ENCODE measurements at regions not wholly inside any gene's neighbourhood (a gene's known extent, or its start where the extent isn't known, plus 50 kb on each side); places are given as distances from the start of the nearest gene placed in this dataset.
"Not testable (repeated sequence)": the region's sequence is repeated elsewhere in the genome, so short reads cannot be mapped to it uniquely, and the experiment has no call there.

- DNase-seq (ENCODE audit: low read depth) = no peak
These were observed 103.8 kb upstream of the LANCL2 start for GRCh38 chr7:55261386-55261770.

DNA sequence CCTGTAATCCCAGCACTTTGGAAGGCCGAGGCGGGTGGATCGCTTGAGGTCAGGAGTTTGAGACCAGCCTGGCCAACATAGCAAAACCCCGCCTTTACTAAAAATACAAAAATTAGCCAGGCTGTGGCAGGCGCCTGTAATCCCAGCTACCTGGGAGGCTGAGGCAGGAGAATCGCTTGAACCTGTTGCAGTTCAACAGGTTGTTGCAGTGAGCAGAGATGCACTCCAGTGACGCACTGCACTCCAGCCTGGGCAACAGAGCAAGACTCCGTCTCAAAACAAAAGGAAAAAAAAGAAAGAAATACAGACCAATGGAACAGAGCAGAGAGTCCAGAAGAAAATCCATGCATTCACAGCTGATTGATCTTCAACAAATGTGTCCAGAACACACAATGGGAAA, 99.8 kb upstream of the LANCL2 start:
- not testable (repeated sequence) for DNase-seq (ENCODE audit: low read depth)

- no peak for DNase-seq (ENCODE audit: low read depth)
These were observed 99.1 kb upstream of the LANCL2 start for GRCh38 chr7:55265836-55266642.

DNA sequence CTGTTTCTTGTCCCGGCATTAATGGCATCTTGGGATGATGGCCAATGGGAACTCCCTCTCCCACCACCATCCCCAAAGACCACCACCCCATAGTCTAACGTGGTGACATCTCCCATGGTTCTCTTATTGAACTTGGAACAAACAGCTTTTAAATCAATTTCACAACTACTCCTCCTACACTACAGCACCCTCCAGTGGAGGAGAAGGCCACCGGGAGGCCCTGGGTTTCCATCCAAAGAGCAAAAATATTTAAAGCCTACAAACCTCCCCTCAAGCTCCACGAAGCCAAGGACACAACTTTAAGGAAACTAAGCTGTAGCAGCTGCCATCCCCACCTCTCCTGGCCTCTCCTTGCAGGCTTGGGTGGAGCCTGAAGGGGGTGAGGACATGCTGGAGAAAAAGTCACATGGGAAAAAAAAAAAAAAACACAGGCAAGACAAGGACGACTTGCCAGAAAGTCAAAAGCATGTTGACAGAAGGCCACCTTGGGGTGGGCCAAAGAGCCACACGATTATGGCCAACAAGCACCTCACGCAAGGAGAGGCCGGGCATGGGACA, 94.0 kb upstream of the LANCL2 start:
- no peak for DNase-seq (ENCODE audit: low read depth)

GRCh38 chr7:55271661-55272060, 93.5 kb upstream of the LANCL2 start:
- DNase-seq (ENCODE audit: low read depth) = no peak

- no peak for DNase-seq (ENCODE audit: low read depth)
These were observed 92.8 kb upstream of the LANCL2 start for GRCh38 chr7:55272328-55272727.

GRCh38 chr7:55273186-55273980, 91.8 kb upstream of the LANCL2 start:
- DNase-seq (ENCODE audit: low read depth) = no peak

DNA sequence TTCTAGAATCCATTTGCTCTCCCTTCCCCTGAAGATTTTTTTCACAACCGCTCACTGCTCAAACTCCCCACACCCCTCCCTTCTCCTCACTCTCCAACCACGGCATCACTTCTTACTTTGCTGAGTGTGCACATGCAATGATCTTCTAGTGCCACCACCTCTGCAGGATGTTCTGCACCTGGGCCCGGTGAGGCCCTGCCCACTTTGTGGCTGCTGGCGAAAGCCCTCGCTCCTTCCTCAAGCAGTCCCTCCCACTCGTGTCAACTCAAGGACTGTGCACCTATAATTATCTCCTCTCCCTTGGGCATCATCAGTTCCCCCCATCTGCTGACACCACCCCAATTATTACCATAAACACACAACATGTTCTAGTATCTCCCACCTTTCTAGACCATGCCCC, 91.0 kb upstream of the LANCL2 start:
- DNase-seq (ENCODE audit: low read depth) = no peak

- DNase-seq (ENCODE audit: low read depth) = no peak
These were observed 89.6 kb upstream of the LANCL2 start for GRCh38 chr7:55275291-55276200.

DNA sequence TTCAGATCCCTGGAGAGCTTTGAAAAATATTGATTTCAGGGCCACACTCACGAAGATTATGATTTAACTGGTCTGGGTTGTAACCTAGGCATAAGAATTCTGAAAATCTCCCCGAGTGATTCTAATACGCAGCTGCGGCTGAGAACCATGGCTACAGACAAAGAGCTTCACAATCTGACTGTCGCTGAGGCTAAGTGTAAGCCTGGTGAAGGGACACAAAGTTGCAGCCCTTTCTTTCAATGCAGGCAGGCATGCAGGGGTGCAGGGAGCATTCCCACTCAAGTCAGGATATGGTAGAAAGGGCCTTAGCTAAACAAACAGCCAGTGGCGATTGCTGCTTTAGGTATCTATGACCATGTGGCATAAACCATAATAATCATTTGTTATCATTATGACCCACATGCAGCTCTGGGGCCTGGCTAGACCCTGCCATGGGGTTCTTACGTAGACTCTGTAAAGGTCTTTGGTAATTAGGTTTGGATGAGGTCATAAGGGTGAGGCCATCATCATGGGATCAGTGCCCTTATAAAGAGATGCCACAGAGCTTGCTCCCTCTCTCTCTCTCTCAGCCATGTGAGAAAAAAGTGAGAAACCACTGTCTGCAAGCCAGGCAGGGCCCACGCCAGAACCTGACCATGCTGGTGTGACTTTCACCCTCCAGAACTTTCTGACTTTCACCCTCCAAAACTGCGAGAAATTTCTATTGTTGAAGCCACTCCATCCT, 88.4 kb upstream of the LANCL2 start:
- no peak for DNase-seq (ENCODE audit: low read depth)

- no peak for DNase-seq (ENCODE audit: low read depth)
These were observed 87.2 kb upstream of the LANCL2 start for GRCh38 chr7:55277916-55278315.

DNA sequence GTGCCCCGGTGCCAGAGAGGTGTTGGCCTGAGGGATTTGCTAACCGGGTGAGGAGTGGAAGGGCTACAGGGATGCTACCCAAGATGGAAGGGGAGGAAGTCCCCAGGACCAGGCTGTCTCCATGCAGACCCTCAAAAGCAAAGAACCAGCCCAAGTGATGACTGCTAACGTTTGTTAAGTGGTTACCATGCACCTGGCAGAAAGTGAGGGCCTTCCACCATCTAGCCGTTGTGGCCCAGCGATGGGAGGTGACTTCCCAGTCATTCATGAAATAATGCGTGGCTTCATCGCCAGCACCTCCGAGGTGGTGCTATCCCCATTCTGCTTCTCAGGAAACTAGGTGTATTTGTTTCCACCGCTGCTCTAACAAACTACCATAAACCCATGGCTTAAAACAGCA, 86.8 kb upstream of the LANCL2 start:
- DNase-seq (ENCODE audit: low read depth) = no peak

DNA sequence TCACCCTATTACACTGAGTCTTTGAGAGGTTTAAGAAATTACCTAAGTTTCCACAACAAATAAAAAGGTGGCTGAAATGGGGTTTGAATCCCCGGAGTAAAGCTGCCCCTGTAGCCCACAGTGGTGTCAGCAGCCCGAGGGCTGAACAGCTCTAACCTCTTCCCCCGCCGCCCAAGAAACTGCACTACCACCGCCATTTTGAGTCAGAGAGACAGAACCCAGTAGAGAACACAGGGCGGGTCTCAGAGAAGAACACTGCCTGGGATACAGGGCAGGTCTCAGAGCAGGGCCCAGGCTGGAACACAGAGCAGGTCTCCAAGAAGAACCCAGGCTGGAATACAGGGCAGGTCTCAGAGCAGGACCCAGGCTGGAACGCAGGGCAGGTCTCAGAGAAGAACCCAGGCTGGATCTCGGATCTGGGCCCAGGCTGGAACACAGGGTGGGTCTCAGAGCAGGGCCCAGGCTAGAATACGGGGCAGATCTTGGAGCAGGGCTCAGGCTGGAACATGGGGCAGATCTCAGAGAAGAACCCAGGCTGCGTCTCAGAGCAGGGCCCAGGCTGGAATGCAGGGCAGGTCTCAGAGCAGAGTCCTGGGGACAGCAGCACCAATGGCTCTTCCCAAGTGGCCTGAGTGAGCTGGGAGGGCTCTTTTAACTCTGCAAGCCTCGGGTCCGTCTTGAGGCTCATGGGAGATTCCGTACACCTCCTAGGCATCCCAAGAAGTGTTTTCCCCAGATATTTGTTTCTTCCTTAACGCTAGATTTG, 85.9 kb upstream of the LANCL2 start:
- no peak for DNase-seq (ENCODE audit: low read depth)

DNA sequence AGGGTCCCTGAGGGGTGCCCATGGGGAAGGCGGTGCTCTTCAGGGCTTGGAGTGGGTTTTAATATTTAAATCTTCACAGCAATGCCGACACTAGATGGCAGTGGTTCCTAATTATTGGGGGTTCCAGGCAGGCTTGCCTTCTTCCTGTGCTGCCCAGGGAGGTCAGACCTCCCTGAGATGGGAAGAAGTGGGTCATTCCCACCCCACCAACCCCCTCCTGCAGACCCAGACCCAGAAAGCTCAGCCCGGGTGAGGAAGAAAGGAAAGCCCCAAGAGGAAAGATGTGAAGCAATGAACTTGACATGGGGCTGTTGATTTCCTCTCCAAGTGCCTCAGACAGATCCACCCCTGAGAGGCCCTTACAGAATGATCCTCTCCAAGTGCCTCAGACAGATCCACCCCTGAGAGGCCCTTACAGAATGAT, 85.1 kb upstream of the LANCL2 start:
- DNase-seq (ENCODE audit: low read depth) = peak; percentile 36

DNA sequence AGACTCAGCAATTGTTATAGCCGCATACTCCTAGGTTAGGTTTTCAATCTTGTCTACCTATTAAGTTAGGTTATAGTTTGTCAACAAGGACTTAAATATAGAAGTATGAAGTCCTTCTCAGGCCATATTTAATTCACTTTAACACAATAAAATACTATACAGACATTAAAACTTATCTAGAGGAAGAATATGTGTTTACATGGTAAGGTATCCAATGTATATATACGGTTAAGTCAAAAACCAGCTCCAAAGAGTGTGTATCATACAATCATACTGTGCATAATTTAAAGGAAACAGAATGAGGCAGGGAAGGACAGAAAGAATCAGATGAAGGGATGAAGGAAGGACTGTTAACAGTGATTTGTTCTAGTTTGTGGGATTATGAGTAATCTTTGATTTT, 79.5 kb upstream of the LANCL2 start:
- DNase-seq (ENCODE audit: low read depth) = no peak

- DNase-seq (ENCODE audit: low read depth) = no peak
These were observed 78.5 kb upstream of the LANCL2 start for GRCh38 chr7:55286666-55287065.

GRCh38 chr7:55288070-55288824, 76.9 kb upstream of the LANCL2 start:
- no peak for DNase-seq (ENCODE audit: low read depth)

GRCh38 chr7:55296070-55296469, 69.1 kb upstream of the LANCL2 start:
- no peak for DNase-seq (ENCODE audit: low read depth)

DNA sequence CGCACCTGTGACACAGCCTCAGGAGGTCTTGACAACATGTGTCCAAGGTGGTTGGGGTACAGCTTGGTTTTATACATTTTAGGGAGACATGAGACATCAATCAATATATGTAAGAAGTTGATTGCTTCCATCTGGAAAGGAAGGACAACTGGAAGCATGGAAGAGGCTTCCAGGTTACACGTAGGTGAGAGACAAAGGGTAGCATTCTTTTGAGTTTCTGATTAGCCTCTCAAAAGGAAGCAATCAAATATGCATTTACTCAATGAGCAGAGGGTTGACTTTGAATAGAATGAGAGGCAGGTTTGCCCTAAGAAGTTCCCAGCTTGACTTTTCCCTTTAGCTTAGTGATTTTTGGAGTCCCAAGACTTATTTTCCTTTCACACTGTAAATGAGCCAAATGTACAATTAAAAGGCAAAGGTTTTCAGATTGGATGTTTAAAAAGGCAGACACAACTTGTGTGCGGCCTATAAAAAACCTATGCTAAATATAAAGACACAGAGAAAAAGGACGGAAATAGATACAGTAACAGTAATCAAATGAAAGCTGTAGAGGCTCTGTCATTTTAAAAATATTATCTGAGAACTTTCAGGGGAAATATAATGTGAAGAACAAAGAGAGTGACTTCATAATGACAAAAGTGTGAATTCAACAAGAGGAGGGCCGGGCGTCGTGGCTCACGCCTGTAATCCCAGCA, 65.7 kb upstream of the LANCL2 start:
- DNase-seq (ENCODE audit: low read depth) = no peak
